GM18519 (cell line): ENCODE measurements at regions not wholly inside any gene's neighbourhood (a gene's known extent, or its start where the extent isn't known, plus 50 kb on each side); places are given as distances from the start of the nearest gene placed in this dataset.

Source experiments
- ATAC-seq: cut with Tn5 transposase; IDR thresholded peaks from one replicate; pipeline ENCODE4 v1.9.1; 2021; ENCODE audit warnings: mild to moderate bottlenecking, moderate library complexity; ENCODE audit not compliant: unreplicated experiment, low FRiP score

DNA sequence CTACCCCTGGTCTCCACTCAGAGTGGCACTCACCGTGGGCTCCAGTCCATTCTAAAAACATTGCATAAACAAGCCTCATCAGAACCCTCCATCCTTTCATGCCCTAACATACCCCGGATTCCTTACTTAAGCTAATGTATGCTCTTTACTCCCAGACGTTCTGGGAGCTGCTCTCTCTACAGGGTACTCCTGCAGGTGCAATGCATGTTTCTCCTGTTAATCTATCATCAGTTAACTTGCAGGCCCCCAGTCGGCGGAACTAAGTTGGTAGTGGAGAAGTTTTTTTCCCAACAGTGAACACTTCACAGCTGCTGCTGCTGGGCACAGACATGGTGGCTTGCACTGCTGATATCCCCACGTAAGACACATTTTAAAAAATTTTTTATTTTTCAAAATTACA is 161.6 kb upstream of the FAT1 start:
- no peak for ATAC-seq

DNA sequence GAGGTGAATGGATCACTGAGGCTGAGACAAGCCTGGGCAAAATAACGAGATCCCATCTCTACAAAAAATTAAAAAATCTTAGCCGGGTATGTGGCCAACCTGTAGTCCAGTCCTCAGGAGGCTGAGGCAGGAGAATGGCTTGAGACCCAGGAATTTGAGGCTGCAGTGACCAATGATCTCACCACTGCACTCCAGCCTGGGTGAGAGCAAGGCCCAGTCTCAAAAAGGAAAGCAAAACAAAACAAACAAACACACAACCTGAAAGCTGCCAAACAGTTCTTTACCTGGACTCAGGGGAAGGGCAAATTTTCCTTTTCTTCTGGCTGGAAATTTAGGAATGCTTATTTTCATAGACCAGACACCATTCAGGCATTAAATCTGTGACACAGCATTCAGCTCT is 163.1 kb upstream of the FAT1 start:
- ATAC-seq, result no peak

DNA sequence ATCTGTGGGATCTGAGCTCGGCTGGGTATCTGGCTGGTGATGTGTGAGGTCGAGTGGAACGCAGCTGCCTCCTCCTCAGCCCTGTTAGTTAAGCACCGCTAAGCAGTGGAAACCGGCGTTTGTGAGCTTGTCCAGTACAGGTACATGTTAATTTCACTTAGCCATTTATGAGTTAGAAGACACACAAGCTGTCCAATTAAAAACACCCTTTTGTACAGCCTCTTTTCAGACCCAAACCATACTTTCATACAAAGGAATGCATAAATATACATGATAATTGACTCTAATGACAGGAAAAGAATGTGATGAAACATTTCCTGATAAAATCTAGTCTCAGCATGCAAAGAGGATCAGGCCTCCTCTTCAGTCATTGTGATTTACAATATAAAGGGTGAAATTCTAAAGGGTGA is 163.6 kb upstream of the FAT1 start:
- ATAC-seq, result no peak

DNA sequence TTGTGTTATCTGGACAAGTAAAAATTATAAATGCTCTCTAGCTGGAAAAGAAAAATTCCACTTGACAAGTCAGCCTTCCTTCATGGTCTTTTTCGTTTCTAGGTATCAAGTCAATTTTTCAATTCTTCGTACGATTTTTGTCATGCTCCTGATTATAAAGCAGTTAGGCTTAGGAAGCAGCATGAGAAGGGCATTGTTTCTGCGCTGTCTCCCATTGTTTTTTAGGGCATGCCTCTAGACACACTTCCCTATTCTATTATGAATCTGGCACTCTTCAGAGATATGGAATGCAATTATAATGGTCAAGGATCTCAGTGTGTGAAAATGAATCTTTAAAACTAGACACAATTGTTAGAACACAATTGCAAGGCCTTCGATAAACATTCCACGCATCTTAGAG is 164.1 kb upstream of the FAT1 start:
- no peak for ATAC-seq

DNA sequence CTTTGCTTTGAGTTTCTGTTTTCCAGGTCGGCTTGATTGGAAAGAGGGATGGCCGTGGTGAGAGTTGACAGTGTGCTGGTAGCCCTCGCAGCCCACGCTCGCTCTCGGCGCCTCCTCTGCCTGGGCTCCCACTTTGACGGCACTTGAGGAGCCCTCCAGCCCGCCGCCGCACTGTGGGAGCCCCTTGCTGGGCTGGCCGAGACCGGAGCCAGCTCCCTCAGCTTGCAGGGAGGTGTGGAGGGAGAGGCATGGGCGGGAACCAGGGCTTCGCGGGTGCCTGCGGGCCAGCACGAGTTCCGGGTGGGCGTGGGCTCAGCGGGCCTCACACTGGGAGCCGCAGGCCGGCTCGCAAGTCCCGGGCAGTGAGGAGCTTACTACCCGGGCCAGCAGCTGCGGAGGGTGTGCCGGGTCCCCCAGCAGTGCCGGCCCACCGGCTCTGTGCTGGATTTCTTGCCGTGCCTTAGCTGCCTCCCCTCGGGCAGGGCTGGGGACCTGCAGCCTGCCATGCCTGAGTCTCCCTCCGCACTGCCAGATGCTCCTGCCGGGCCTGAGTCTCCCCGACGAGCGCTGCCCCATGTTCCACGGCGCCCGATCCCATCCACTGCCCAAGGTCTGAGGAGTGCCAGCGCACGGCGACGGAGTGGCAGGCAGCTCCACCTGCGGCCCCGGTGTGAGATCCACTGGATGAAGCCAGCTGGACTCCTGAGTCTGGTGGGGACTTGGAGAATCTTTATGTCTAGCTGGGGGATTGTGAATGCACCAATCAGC is 166.4 kb upstream of the FAT1 start:
- ATAC-seq, result no peak

DNA sequence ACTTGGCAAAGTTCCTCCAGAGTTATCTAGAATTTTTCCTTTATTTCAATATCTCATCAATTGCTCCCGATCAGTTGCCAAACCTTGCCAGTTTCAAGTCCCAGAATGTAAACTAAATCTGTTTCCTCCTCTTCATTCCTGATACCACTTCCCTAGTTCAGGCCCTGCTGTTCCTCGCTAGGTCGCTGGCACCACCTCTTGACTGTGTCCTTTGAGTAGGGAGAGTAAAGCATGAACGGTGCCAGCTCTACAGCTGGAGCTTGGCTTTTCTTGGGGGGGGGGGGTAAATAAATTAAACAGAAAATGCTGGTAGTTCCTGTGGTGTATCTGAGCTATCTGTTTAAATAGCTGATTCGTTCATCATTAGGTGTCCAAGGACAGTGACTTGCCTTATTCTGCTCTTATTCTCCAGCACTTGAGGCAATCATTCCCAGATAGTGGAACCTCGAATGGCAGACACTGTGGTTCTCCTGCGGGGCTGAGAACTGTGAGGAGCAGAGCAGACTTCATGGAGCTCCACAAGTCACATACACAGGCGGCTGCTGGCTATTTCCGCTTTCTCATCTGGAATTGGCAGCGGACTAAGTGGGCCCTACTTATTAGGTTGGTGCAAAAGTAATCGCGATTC is 168.3 kb upstream of the FAT1 start:
- no peak for ATAC-seq

DNA sequence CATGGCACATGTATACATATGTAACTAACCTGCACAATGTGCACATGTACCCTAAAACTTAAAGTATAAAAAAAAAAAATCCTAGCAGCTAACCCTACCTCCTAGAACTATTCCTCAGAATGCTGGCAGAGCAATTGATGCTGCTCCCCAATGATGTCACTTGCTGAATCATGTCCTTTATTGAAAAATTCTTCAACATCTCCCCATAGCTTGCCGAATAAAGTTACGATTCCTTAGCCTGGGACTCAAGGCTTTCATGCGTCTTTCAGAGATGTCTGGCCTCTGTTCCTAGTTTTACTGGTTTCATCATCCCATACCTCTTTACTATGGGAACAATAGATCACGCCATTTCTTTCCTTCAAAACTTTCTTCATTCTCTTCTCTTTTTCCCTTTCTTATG is 174.7 kb upstream of the FAT1 start:
- ATAC-seq, result no peak

DNA sequence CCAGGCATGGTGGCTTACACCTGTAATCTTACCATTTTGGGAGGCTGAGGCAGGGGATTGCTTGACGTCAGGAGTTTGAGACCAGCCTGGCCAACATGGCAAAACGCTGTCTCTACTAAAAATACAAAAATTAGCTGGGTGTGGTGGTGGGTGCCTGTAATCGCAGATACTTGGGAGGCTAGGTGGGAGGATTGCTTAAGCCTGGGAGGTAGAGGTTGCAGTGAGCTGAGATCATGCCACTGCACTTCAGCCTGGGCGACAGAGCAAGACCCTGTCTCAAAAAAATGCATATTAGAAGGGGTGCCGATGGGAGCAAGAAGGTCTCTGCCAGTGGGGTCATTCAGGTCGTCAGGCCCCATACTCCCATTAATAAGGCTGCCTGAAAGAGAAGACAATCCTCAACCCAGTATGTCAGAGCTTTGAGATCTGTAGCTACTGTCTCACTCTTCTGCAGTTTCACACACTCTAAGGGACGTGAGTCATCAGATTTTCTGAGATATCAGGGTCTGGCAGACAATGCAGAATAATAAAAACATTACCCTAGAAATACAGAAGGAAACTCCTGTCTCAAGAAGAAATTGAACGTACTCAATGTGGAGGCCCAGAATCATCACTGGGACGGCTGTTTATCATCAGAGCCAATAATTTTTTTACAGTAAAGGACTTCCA is 176.7 kb upstream of the FAT1 start:
- ATAC-seq, result no peak

DNA sequence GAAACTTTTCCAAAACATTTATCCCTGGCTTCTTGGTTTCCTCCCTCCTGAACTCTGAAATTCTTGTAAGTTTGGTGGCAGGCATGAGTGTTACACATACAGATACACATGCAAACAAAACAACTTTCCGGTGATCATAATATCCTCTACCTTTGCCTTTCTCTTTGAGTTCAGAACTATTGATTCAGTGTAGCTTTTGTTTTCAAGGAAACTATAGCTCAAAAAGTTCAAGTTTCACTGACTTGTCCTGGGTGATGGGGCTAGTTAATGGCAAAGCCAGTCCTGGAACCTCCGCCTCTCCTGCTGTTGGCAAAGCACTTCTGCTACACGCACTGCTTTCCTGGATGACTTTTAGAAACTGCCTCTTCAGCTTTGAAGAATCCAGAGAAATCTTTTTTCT is 177.3 kb upstream of the FAT1 start:
- ATAC-seq, result no peak

DNA sequence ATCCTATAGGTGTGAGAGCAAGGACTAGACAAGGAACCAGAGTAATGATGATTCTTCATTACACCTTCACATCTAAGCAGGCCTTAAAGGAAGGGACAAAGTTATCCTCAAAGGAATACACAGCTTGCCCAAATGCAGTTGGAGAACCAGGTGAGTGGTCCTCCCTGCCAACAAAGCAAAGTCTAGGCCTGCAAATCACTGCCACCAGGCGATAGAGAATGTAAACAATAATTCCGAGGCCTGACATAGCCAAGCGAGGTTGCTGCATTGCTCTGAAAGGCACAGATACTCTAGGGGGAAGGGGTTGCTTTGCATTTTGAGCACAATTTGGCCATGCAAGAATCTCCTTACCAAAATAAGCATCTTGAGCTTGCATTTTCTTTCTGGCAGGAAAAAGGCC is 178.2 kb upstream of the FAT1 start:
- no peak for ATAC-seq

DNA sequence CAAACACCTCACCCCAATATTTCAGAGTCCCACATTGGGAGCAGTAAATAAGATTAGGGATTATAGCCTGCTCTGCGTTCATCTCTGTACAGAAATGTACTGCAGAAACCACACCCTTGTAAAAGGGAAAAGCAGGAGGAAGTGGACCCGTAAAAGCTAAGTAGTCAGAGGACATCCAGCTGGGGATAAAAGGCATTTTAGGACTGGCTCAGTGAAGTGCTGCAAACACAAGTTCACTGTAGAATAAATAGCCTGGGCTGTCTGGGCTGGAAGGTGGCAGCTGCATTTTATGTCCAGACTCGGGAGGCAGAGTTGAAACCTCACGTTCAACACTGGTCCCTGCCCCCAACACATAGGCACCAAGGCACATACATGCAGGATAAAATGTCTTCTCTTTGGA is 178.7 kb upstream of the FAT1 start:
- ATAC-seq, result no peak

DNA sequence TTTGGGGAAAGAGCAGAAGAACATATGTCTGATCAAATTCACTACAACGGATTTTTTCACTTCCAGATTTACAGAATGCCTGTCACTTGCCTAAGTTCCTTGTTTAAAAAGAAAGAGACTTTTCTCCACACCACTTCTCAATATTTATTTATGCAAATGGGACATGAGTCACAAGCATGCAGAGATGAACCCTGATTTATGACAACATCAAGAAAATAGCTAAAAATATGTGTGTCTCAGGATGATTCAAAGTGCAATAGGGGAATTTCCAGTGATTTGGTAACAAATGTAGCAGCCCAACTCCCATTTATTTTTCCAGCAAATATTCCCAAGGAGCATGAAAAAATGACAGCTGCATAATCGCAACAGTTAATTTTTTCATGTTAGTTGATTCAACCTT is 180.4 kb upstream of the FAT1 start:
- no peak for ATAC-seq

DNA sequence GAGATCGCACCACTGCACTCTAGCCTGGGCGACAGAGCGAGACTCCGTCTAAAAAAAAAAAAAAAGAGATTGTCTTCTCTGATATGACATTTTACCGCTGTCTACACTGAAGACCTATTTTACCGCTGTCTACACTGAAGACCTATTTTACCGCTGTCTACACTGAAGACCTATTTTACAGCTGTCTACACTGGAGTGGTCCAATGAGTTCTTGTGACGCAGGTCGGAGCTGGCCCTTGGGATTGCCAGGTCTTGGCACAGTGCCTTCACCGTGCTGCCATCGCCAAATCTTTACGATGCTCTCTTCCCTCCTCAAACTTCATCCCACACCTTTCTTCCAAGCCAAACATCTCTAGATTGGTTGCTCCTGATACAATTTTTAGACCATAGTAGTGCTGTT is 183.1 kb upstream of the FAT1 start:
- ATAC-seq, result no peak

DNA sequence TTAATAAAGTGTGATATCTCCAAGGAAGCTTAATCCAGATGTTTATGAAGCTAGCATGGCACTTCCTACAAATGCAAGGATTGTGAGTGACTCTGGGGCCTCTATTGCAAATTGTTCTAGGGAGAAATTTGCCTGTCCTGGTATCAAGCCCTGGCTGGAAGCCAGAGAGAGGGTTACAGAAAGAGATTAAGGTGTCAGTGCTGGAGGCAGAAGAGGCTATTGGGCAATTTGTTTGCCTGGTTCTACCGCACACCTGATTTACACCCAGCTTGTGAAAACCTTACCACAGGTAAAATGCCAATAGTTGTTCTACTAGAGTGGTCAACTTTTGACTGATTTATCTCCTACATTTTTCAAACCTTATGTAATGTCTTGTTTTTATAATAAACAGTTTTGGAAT is 186.7 kb upstream of the FAT1 start:
- ATAC-seq, result no peak

DNA sequence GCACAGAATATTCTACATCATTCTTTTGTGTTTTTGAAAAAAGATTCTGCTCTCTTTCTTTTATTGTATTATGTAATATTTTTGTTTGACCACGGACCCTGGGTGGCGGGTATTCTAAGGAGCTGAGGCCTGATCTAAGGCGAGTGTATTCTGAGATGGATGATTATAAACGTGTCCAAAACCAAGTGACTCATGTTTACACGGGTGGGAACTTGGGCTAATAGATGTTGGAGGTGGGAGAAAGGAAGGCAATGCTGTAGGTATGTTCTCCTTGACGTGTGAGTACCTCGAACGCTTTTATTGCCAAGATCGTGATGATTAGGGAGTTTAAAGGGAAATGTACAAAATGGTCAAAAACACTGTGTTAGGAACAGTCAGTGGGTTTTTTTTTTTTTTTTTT is 188.9 kb upstream of the FAT1 start:
- ATAC-seq, result no peak

DNA sequence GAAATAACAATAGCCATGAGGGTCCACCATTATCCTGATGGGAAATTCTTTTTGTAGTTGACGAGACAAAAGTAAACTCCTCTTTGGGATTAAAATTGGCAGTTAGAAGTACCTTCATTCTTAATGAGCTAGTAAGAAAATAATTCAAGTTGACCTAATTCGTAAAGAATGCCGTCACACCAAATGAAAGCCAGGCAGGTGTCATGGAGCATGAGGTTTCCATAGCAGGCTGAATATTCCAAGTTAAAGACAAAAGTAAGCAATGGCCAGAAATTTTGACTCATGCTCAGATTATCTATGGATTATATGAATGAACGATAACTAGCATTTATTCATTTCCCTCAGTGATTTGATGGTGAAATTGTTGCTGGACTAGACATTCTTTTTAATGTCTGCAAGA is 192.2 kb upstream of the FAT1 start:
- no peak for ATAC-seq

DNA sequence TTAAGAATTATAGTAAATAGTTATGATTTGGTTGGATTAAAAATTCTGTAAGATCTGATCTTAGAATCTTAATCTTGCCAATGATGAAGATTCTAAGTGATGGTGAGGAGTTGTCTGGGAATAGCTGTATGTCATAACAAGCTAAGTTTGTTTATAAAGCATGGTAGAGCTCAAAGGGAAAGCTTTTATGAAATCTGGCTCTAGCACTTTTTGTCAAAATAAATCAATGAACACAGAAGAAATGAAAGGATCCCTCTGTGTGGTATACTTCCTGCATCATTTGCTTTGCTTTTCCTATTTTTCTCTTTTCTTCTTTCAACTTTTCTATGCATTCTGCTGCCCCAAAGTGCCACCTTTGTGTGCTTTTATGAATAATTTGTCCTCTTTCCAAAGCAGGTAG is 193.5 kb upstream of the FAT1 start:
- no peak for ATAC-seq

DNA sequence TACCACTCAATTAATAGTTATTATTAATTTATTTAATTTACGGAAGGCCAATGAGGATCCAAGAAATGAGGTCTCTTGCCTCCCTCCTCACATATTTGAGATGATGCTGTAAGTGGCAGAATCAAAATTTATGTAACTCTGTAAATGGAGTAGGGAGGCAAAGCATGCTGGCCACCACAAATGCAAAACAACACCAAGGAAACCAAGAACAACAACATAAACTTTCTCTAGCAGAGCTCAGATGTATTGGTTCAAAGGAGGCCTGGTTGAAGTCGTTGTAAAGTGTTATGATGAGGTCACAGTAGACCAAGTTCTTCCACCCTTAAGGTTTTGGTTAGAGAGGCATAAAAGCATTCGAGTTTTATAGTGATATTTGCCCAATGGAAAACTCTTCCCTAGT is 194.8 kb upstream of the FAT1 start:
- no peak for ATAC-seq

DNA sequence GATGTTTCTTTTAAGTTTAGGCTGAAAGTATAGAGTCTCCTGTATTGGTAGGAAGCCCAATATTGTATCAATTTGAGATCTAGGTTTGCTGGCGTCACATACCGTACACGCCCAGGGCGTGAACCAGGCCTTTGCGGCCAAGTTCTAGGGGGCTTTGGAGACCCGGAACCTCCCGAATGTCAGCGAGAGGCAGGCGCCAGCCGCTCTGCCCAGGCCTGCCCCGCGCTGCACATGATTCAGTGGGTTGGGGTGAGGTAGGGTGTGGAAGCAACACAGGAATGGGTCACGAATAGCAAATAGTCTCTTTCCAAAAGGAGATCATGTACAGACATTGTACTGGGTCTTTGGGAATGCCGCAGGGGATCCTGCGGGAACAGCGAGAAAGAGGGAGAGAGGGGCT is 195.7 kb upstream of the FAT1 start:
- no peak for ATAC-seq

DNA sequence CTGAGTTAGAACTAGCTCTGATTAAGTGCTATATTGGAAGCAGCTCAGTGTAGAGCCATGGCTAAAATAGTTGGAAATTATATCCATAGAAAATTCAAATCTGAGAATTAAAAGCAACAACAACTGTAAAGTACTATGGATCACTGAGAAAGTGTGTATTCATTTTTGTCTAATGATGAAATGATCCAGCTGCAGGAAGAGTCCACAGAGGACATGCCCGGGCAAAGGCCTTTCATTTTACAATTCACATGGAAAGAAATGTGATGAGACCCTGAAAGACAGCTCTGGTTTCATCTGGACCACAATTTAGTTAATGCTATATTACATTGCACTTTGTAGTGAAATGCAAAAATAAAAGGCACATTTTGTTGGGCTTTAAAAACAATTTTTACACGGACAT is 196.8 kb upstream of the FAT1 start:
- ATAC-seq, result no peak

DNA sequence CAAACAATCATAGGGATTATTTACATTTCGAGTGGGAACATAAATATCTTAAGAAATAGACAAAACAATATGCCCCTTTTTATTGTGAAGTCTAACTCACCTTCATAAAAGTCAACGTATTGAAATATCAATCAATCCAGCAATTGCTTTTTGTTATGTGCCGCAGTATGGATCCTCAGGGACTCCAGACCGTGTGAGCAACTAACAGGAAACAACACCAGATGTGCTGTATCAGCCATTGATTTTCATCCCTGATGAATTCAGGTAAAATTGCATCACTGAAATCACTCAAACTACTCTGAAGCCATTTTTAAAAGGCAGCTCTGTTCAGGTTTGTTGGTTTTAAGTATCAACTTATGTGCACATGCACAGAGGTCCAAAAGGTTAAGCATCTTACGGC is 197.3 kb upstream of the FAT1 start:
- ATAC-seq, result no peak

DNA sequence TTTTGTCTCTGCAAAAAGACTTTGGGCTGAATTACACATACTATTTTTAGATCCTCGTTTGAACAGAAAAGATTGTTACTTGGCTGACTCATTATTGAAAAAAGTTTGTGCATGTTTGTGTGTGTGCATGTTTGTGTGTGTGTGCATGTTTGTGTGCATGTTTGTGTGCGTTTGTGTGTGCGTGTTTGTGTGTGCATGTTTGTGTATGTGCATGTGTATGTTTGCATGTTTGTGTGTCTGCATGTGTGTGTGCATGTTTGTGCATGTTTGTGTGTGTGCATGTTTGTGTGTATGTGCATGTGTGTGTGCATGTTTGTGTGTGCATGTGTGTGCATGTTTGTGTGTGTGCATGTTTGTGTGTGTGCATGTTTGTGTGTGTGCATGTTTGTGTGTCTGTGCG is 201.1 kb upstream of the FAT1 start:
- ATAC-seq, result no peak
